HG03064 (cell line): ENCODE measurements at regions not wholly inside any gene's neighbourhood (a gene's known extent, or its start where the extent isn't known, plus 50 kb on each side); places are given as distances from the start of the nearest gene placed in this dataset.
"Not testable (repeated sequence)": the region's sequence is repeated elsewhere in the genome, so short reads cannot be mapped to it uniquely, and the experiment has no call there.

Source experiments
- ATAC-seq: cut with Tn5 transposase; IDR thresholded peaks from one replicate; pipeline ENCODE4 v1.9.1; 2021; ENCODE audit warnings: low read depth; ENCODE audit not compliant: unreplicated experiment

DNA sequence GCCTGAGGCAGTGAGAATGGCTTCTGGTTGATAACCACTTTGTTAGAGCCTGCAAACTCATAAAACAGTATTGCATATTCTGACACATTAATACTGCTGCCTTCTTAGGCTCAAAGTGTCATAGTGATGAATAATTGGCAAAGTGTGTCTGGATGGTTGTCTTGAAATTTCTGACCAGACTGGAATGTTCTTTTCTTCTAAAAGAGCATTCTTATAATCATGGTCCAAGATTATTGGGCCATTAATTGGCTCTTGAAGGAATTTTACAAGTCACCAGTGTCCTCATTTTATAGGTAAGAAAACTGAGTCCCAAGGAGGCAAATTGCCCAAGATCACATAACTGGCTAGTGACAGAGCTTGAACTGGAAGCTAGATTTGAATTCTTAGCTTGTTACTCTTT is 111.7 kb downstream of the PCSK1 start:
- no peak for ATAC-seq

DNA sequence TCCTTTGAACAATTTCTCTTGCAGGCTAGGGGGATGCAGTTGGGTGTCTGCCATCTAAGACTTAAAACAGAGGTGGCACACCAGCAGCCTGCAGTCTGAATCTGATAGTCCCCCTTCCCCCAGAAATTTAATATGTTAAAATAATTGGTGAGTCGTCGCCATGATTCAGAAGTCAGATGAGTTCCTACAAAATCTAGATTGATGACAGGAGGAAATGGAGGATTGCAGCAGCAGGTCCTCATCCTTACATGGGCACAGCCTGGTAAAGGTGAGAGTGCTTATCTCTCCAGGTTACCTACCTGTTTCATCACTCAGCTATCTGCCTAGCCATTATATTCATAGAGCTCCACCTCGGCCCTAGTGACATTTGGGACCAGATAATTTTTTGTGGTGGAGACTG is 112.3 kb downstream of the PCSK1 start:
- ATAC-seq: no peak

DNA sequence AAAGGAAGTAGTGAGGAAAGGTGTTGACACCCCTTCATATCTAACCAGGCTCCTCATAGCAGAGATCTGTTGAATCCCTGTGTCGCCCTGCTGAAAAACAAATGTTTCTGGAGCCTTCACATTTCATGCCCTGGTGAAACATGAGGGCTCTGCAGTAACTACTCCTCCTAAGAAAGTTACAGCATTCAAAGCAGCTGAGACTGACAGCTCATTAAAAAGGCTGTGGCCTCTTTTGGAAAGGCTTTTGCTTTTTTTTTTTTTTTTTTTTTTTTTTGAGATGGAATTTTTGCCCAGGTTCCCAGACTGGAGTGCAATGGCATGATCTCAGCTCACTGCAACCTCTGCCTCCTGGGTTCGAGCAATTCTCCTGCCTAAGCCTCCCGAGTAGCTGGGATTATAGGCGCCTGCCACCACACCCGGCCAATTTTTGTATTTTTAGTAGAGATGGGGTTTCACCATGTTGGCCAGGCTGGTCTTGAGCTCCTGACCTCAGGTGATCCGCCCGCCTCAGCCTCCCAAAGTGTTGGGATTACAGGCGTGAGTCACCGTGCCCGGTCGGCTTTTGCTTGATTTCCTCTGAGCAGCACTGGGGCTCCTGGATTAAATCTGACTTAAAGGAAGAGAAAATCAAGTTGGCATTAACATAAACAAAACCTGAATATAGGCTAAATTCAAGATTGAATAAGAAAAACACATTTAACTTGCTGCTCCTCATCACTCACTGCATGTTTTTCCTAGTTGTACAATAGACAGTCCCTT is 112.9 kb downstream of the PCSK1 start:
- ATAC-seq: not testable (repeated sequence)

DNA sequence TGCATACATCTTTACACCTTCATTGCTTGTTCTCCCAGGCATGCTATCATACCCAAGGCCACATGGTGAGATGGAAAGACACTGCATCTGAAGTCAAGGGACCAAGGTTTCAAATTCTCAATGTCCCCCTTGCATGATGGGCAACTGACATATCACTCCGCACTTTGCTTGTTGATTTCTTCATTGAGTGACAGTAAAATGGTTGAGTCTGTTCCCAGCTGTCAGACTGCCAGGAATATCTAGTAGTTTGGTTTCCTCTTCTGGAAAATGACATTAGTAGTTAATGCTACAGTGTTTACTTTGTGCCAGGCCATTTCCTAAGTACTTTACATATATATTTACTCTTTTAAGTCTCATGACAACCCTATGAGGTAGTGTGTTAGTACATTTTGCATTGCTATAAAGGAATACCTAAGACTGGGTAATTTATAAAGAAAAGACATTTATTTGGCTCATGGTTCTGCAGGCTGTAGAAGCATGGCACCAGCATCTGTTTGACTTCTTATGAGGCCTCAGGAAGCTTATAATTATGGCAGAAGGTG is 114.4 kb downstream of the PCSK1 start:
- no peak for ATAC-seq

DNA sequence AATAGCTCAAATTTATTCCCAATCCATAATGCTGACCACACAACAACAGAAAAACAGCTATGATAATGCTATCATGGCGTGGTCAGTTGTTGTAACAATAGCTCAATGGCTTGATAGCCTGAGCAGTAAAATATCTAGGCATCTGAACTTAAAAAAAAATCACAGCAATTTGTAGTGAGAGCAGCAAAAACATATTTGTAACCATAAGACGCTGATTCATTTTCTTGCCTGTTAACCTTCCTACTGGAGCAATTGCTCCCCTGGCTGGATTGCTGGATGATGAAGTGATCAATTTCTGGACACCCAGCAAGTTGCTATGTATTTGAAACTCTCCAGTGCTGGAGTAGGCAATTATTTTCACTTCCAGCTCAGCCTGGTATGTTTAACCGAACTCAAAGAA is 115.1 kb downstream of the PCSK1 start:
- no peak for ATAC-seq

DNA sequence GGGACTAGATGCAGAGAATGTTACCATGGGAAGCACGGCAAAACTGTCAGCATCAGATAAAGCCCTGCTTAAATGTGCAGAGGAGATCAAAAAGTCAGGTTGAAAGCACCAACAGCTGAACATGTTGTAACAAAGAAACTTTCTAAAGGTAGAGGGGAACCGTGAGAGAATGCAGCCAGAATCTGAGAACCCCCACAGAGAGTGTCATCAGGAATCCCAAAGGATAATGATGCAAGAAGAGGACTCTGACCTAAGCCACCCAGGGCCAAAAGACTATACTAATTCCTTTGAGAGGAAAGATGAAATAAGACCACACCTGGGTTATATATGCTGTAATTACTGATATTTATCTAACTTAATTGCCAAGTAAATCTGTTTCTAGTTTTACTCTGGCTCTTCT is 116.6 kb downstream of the PCSK1 start:
- ATAC-seq: no peak

DNA sequence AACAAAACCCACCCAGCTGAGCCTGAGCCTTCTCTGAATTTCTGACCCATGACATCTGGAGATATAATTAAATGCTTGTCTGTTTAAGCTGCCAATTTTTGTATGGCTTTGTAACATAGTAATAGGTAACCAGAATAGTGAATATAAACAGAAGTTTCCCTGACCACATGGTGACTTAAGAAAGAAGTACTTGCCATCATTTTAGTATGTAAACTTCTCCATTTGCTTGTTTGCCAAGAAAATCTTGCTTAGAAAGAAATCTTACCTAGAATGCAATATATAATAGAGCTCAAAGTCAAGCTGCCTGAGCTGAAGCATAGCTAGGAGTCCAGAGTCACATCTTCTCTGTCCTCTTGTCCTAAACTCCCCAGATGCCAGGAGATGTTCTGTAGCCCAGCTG is 117.0 kb downstream of the PCSK1 start:
- ATAC-seq: no peak

DNA sequence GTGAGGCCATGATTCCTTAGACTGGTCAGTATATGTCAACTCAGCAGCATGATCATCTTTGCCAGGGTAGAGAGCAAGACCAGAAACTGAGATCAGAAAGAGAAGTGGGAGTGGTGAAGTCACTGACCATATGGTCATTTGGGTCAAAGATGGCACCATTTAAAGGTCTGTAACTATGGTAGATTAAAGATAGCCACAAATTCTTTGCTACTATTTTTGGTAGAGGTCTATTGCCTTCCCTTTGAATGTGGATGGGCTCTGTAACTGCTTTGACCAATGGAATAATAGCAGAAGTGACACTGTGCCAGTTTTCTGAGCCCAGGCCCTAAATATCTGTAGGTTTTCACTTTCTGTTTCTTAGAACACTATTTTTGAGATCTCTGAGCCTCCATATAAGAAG is 117.6 kb downstream of the PCSK1 start:
- ATAC-seq: peak; percentile 62

DNA sequence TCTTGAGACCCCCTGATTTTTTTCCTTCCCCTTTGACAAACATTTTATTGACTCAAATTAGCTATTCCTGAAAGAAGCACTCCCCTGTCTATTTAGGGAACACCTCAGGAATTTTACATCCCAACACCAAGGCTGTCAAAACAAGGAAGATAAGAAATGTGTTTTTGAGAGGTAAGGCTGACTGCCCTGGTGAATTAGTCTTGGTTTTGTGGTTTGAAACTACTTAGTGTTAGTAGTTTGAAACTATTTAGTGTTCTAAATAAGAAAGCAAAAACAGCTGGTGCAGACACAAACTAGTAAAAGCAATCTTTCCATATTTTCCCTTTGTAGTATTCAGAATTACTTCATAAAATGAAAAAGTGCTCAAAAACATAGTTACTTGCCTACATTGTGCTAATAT is 120.7 kb downstream of the PCSK1 start:
- ATAC-seq: no peak

DNA sequence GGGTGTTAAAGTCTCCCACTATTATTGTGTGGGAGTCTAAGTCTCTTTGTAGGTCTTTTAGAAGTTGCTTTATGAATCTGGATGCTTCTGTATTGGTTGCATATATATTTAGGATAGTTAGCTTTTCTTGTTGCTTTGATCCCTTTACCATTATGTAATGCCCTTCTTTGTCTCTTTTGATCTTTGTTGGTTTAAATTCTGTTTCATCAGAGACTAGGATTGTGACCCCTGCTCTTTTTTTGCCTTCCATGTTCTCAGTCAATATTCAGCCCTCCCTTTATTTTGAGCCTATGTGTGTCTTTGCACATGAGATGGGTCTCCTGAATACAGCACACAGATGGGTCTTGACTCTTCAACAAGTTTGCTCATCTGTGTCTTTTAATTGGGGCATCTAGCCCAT is 126.0 kb downstream of the PCSK1 start:
- not testable (repeated sequence) for ATAC-seq

DNA sequence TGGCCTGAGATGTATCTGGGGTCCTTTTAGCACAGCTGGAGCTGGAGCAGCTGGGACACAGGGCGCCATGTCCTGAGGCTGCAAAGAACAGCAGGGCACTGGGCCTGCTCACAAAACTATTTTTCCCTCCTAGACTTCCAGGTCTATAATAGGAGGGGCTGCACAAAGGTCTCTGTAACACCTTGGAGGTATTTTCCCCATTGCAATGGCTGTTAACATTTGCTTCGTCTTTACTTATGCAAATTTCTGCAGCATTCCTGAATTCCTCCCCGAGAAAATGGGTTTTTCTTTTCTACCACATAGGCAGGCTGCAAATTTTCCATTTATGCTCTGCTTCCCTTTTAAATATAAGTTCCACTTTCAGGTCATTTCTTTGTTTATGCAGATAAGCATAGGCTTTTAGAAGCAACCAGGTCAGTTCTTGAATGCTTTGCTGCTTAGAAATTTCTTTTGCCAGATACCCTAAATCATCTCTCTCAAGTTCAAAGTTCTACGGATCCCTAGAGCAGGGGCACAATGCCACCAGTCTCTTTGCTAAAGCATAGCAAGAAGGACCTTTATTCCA is 130.8 kb downstream of the PCSK1 start:
- no peak for ATAC-seq

DNA sequence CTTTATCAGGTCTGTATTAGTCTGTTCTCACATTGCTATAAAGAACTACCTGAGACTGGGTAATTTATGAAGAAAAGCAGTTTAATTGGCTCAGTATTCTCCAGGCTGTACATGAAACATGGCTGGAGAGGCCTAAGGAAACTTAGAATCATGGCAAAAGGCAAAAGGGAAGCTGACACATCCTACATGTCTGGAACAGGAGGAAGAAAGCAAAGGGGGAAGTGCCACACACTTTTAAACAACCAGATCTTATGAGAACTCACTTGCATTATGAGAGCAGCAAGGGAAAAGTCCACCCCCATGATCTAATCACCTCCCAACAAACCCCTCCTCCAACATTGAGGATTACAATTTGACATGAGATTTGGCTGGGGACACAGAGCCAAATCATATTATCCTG is 132.1 kb downstream of the PCSK1 start:
- ATAC-seq: no peak

DNA sequence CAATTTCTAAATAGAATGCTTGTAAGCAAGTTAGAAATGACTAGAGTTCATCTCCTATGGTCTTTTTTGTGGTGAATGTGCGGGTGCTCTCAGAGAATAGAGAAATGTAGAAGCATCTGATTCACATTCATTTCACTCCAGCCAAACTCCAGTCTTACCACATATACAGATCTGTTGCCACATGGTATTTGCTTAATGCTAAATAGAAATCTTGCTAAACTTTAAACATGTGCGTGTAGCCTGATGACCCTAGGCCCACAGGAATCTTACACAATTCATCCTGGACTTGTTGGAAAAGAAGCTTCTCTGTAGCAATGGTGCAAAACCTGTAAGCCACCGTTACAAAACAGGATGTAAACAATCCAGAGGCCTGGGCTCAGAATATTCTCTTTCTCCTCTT is 135.2 kb downstream of the PCSK1 start:
- no peak for ATAC-seq

DNA sequence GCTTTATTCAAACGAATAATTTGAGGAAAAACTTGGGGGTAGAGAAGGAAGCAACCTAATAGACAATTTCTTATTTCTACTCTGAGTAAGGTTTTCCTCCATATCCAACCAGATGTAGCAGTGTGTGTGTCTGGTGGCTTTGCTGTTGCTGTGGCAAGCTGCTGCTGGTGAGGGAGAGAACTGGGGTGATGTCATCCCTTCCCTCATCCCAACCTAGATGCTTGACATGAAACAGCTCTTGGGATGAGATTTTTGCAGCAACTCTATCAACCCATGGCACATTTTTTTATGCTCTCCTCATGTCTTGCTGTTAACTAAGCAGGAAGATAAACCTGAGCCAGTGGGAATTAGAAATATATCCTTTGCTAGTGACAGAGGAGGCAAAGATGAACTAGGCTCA is 135.8 kb downstream of the PCSK1 start:
- no peak for ATAC-seq

DNA sequence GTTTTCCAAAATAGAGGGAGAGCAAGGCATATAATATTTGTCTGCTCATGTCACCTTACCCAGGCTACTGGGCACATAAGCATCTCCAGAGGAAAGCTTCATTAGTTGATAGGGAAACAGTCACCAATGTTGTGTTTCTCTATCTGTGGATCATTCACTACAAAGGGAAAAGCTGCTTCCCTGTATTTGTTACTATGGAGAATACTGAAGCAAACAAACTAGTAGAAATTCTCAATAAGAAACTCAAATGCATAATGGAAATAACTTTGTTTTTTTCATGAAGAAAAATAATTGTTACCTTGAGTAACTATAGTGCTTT is 138.2 kb downstream of the PCSK1 start:
- no peak for ATAC-seq

DNA sequence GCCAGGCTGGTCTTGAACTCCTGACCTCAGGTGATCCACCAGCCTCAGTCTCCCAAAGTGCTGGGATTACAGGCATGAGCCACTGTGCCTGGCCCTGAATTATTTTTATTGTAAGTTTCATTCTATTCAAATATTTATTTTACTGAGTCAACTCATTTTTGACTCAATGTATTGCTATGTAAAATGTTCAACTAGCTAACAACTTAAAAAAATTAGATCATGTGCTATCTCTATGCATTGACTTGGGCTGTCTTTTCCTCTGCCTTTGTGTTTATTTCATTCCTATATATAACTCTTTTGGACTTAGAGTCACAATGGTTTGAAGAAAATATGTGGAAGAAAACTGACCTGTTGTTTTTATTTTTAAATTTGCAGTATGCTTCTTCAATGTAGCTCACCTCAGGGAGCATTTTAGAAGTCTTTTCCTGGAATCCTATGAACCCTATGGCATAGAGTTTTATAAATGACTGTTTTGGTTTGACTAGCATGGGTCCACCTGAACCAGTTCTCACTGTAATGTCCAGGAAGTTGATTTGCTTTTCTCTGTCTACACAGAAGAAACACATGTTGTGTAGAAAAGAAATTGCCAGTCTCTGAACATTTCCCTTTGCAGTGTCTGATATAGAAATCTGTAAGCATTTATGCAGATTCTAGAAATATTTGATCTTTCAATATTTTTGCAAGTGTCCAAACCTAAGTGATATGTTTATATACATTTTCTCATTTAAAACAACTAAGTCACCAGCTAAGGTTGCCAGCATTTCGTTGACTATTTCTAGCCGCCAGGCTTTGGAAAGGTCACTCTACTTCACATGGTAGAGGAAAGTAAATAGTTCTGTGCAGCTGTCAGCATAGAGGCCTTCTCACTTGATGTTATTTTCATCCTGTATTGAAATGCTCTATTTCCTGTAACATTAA is 138.8 kb downstream of the PCSK1 start:
- ATAC-seq: no peak

DNA sequence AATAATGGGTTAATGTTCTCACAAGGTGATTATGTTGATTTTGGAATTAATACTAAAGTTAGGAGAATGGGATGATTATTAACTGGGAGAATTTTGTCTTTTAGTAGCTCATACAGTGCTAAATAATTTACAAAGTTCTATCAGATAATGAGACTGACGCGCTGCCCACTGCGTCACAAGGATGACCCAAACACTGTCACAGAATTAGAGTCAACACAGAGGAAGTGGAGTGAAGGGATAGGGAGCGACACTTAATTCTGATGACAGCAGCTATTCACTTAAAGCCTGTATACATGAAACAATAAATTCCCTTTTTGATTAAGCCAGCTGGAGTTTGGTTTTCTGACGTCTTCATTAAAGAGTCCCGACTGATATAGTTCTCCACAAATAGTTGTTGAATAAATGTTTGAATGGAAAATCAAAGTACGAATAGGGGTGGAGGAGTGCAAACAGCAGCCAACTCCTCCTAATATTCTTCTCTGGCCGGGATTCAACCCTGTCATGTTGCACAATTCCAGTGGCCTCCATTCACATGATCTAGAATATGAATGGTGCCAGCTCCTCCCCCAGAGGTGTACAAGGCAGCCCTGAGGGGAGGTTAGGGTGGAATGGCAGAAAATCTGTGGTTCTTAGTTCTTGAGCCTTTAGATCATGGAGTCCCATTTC is 140.3 kb downstream of the PCSK1 start:
- no peak for ATAC-seq

DNA sequence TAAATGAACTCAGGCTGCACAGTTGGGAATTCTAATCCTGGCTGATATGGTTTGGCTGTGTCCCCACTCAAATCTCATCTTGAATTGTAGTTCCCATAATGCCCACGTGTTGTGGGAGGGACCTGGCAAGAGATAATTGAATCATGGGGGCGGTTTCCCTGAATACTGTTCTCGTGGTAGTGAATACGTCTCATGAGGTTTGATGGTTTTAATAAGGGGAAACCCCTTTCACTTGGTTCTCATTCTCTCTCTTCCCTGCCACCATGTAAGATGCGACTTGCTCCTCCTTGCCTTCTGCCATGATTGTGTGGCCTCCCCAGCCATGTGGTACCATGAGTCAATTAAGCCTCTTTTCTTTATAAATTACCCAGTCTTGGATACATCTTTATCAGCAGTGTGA is 143.8 kb downstream of the PCSK1 start:
- ATAC-seq: not testable (repeated sequence)

DNA sequence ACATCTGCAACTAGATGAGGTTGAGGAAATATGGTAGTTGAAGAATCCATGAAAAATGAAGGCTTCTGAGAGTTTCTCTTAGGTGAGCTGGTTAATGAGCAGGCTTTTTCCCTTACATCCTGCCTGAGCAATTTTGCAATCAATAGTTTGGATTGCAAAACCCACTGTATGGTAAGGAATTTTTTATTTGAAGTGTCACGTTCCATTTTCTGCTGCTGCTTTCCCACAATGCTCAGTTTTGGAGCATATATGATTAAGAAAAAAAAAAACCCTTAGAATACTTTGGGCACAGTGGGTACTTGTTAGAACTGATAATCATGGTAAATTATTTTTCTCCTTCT is 144.2 kb downstream of the PCSK1 start:
- ATAC-seq: no peak

DNA sequence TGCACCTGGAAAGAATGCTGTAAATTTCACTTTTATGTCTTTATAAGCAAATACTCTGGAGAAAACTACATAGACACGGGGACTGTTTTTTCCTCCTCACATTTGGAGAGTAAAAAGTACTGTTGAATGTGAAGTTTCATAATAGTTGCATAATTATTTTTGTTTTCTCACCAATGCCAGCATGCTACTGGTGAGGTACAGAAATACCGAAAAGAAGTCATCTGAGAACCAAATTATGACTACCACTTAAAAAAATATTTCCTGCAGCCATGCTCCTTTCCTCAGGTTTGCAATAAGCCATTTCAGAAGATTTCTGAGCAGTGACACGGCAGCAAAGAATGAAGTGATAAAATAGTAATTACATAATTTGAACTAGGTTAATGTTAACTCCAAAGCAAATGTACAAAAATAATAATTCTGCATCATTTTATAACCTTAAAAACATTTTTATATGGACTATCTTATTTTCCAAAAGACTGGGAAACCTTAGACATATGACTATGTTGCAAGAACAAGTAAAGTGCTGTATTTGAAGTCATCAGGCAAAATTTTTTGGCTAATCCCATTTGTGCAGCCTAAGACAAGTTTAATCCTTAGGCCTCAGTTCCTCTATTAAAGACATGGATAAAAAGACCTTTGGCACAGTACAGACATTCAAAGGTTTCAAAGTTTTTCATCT is 144.7 kb downstream of the PCSK1 start:
- ATAC-seq: no peak
